IgD-negative memory B cell (primary cell): ENCODE measurements at regions not wholly inside any gene's neighbourhood (a gene's known extent, or its start where the extent isn't known, plus 50 kb on each side); places are given as distances from the start of the nearest gene placed in this dataset.
"Not testable (repeated sequence)": the region's sequence is repeated elsewhere in the genome, so short reads cannot be mapped to it uniquely, and the experiment has no call there.

Experiments used
- H3K27ac Mint-ChIP-seq, 3 donors: one replicate each; pipeline ENCODE4 v1.8.0; 2020 to 2022; ENCODE audit warnings: mild to moderate bottlenecking in 3 of 3, mixed read lengths in 3 of 3, moderate library complexity in 1 of 3
- H3K27me3 Mint-ChIP-seq: one replicate; pipeline ENCODE4 v1.8.0; 2021; ENCODE audit warnings: mixed read lengths
- H3K36me3 Mint-ChIP-seq: one replicate; pipeline ENCODE4 v1.8.0; 2020; ENCODE audit warnings: mild to moderate bottlenecking, mixed read lengths
- H3K4me1 Mint-ChIP-seq, 3 donors: one replicate each; pipeline ENCODE4 v1.8.0; 2020 to 2022; ENCODE audit warnings: mixed read lengths in 3 of 3, mild to moderate bottlenecking in 1 of 3
- H3K4me3 Mint-ChIP-seq, 4 donors: one replicate each; pipeline ENCODE4 v1.8.0; 2020 to 2022; ENCODE audit warnings: mild to moderate bottlenecking in 4 of 4, mixed read lengths in 4 of 4, moderate library complexity in 3 of 4
- H3K9me3 Mint-ChIP-seq, 3 donors: one replicate each; pipeline ENCODE4 v1.8.0; 2020 to 2021; ENCODE audit warnings: mixed read lengths in 3 of 3, mild to moderate bottlenecking in 1 of 3

DNA sequence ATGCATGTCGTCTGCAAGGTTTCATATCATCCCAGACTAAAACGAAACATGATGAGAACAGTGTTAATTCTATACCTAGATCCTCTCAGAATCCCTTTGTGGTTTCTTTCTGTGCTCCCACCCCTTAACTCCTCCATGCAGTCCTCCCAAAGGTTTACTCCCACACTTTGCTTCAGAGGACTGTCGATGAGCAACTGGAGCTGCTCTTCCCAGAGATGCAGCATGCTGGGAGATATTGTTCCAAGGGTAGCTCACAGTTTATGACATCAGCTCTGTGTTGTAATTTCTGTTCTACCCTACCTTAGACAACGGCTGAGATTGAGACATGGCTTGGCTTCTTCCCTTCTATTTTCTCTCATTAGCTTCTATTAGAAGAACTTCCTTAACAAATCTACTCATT is 313.0 kb upstream of the COL8A1 start:
- no peaks in the 10 kb centered on the region for H3K36me3 Mint-ChIP-seq
- H3K27ac Mint-ChIP-seq = no peak overlapping the region
- H3K9me3 Mint-ChIP-seq = peaks cover 0 to 3% (median 2%) of the 10 kb centered on the region in 3 donors
- H3K4me3 Mint-ChIP-seq = no peak overlapping the region
- no peaks in the 10 kb centered on the region for H3K27me3 Mint-ChIP-seq
- H3K4me1 Mint-ChIP-seq = no peaks in the 10 kb centered on the region

DNA sequence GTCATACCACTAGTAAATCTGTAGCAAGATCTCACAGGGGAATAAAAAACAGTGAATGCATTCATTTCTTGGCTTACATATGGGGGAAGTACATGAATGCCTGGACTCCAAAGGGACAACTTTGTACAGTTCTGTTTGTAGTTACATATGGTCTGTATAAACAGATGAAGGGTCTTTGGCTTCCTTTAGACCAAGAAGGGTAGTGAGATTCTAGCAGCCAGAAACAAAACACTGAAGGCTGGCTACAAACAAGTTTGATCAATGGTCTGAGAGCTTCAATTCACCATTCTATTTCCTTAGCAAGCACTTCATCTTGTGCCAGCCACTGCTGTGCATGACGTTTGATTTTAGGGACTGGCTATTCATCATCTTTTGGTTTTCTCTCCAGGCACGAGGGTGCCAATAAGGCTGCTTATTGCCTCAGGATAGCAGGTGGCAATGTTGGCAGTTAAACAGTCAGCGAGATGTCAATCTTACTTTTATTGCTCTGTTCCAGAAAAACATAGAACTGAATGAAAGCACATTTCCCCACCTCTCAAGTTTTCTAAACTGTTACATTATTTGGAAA is 313.7 kb upstream of the COL8A1 start:
- Mint-ChIP-seq H3K4me1 (no peaks in the 10 kb centered on the region), H3K4me3 (no peak overlapping the region), H3K27me3 (no peaks in the 10 kb centered on the region), H3K9me3 (peaks cover 0 to 2% (median 0%) of the 10 kb centered on the region in 3 donors), H3K36me3 (no peaks in the 10 kb centered on the region), H3K27ac (no peak overlapping the region)

DNA sequence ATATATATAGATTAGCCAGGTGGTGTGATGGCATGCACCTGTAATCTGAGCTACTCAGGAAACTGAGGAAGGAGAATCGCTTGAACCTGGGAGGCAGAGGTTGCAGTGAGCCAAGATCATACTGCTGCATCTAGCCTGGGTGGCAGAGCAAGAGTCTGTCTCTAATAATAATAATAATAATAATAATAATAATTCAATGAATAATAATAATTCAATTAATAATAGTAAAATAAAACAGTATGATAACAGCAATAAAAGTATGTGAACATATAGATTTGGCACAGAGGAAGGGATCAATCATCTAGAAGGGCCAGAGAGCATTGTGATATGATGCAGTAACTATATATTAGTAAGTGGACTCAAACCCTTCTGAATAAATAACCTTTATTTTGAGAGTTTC is 314.5 kb upstream of the COL8A1 start:
- no peaks in the 10 kb centered on the region for H3K4me1 Mint-ChIP-seq
- no peaks in the 10 kb centered on the region for H3K27me3 Mint-ChIP-seq
- H3K9me3 Mint-ChIP-seq = peaks cover 0 to 2% (median 0%) of the 10 kb centered on the region in 3 donors
- no peak overlapping the region for H3K4me3 Mint-ChIP-seq
- H3K27ac Mint-ChIP-seq = no peak overlapping the region
- H3K36me3 Mint-ChIP-seq = no peaks in the 10 kb centered on the region

DNA sequence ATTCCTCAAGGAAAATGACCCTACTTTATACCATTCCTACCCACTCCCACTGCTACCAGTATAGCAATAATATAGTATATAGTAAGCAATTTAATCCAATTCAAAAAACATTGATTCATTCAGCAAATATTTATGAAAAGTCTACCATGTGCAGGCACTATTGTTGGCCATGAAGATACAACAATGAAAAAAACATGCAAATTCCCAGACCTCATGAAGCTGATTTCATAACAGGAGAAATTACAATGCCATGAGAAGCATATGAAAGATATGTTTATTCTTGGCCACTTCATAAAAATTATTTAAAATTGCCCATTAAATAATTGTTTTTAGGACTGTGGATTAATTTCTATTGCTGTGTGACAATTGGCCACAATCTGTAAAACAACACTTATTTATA is 315.8 kb upstream of the COL8A1 start:
- no peak overlapping the region for H3K4me3 Mint-ChIP-seq
- no peaks in the 10 kb centered on the region for H3K27me3 Mint-ChIP-seq
- peaks cover 0 to 4% (median 2%) of the 10 kb centered on the region in 3 donors for H3K9me3 Mint-ChIP-seq
- H3K4me1 Mint-ChIP-seq = no peaks in the 10 kb centered on the region
- no peaks in the 10 kb centered on the region for H3K36me3 Mint-ChIP-seq
- no peak overlapping the region for H3K27ac Mint-ChIP-seq

DNA sequence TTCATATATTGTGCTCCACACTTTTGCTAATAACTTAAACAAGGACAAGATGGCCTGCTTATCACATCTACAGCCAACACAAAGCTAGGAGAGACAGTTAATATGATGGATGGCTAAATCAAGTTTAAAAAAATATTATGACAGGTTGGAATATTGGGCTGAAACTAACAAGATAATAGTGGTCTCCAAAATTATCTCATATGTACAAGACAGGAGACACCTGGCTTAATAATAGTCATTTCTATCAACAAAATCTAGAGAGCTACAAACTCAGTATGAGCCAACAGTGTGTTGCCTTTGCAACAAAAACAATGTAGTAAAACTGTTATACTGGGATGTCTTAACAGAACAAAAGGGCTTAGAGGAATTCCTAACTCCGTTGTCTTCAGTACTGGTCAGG is 317.1 kb upstream of the COL8A1 start:
- Mint-ChIP-seq H3K4me3 (no peak overlapping the region), H3K27ac (no peak overlapping the region), H3K36me3 (no peaks in the 10 kb centered on the region)

DNA sequence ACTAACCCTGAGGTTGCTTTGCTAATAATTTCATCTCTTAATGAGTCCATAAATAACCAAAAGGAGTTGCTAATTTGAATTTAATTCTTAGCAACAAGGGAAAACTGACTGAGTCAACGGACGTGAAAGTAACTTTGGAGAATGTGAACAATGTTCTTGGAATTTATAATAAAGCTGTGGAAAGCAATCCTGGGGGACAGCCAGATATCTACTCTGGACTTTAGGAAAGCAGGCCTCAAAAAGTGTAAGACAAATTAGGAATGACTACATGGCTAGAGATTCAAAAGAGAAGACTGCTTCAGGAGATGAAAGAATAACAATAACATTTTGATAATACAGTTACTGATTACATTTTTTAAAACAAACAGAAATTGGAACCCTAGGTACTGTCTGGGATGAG is 318.4 kb upstream of the COL8A1 start:
- H3K27ac Mint-ChIP-seq = no peak overlapping the region
- no peaks in the 10 kb centered on the region for H3K4me1 Mint-ChIP-seq
- no peaks in the 10 kb centered on the region for H3K36me3 Mint-ChIP-seq
- H3K27me3 Mint-ChIP-seq = no peaks in the 10 kb centered on the region
- no peak overlapping the region for H3K4me3 Mint-ChIP-seq
- H3K9me3 Mint-ChIP-seq = peaks cover 0 to 4% (median 2%) of the 10 kb centered on the region in 3 donors

More for the DNA sequence above, 317.1 kb upstream of the COL8A1 start:
- no peaks in the 10 kb centered on the region for H3K4me1 Mint-ChIP-seq
- H3K27me3 Mint-ChIP-seq = no peaks in the 10 kb centered on the region
- H3K9me3 Mint-ChIP-seq = peaks cover 0 to 4% (median 2%) of the 10 kb centered on the region in 3 donors

DNA sequence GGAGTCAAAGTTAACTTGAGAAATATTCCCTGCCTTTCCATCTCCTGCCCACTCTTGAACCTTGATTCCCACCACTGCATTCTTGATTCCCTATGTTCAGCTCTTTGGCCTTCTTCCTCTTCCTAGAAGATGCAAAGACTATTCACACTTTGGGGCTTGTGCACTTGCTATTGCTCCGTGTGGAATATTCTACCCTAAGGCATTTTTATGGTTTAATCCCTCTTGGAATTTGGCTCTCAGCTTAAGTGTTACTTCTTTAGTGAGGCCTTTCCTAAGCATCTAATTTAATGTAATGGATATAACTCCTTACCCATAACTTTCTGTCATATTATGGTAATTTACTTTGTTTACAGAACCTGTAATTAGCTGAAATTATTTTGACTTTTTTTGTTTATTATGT is 318.9 kb upstream of the COL8A1 start:
- no peak overlapping the region for H3K4me3 Mint-ChIP-seq
- no peaks in the 10 kb centered on the region for H3K27me3 Mint-ChIP-seq
- H3K4me1 Mint-ChIP-seq = no peaks in the 10 kb centered on the region
- peak overlapping the region in 1 of 3 donors; percentile 31 for H3K27ac Mint-ChIP-seq
- no peaks in the 10 kb centered on the region for H3K36me3 Mint-ChIP-seq
- peaks cover 0 to 4% (median 2%) of the 10 kb centered on the region in 3 donors for H3K9me3 Mint-ChIP-seq

DNA sequence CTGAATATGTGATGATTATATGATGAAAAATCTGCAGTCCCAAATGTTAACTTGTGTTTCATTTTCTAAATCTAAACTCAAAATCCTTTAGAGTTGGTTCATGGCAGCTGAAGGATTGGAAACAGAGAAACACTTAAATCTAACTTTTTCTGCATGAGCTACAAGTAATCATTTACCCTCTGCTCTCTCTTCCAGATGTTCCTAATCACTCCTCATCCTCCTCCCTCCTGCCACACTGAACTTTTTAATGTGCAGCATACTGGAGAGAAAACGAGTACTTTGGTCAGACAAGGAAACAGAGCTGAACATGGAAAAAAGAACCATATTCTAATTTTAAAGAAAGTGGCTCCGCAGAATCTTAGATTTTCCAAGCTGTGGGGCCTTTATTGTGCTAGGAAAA is 321.2 kb upstream of the COL8A1 start:
- Mint-ChIP-seq H3K27ac (no peak overlapping the region), H3K9me3 (peaks cover 4 to 12% (median 4%) of the 10 kb centered on the region in 3 donors), H3K36me3 (no peaks in the 10 kb centered on the region), H3K4me3 (no peak overlapping the region), H3K27me3 (no peaks in the 10 kb centered on the region), H3K4me1 (no peaks in the 10 kb centered on the region)

DNA sequence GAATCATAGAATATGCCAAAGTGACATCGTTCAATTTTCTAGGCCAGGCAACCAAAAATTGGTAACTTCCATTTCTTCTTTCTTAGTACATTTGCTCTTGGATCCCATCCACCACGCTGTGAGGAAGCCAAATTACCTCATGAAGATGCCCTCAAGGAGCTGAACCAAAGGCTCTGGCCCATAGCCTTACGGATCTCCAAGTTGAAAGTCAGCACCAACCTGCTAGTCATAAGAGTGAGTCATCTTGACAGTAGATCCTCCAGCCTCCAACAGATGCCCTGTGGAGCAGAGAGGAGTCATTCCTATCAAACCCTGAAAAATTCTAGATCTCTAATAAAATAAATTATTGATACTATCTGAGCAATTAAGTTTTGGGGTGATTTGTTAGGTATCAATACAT is 322.5 kb upstream of the COL8A1 start:
- peaks cover 4 to 15% (median 6%) of the 10 kb centered on the region in 3 donors for H3K9me3 Mint-ChIP-seq
- H3K36me3 Mint-ChIP-seq = no peaks in the 10 kb centered on the region
- H3K4me1 Mint-ChIP-seq = no peaks in the 10 kb centered on the region
- H3K27ac Mint-ChIP-seq = no peak overlapping the region
- H3K27me3 Mint-ChIP-seq = no peaks in the 10 kb centered on the region
- H3K4me3 Mint-ChIP-seq = no peak overlapping the region

DNA sequence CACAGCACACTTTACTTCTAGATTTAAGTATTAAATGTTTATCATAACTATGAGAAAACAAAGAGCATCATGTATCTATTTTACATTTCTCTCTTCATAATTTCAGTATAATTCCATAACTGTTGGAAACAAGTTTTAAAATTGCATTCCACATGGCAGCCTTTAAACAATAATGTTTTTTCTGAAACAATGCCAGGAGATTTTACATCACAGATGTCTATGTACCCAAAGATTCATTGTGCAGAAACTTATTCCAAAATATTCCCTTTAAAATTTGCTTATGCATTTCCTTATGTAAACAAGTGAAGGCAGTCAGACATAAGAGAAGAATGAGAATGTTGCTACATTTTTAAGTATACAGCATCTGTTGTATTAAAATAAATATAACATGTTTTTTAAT is 324.9 kb upstream of the COL8A1 start:
- peaks cover 8 to 20% (median 10%) of the 10 kb centered on the region in 3 donors for H3K9me3 Mint-ChIP-seq
- no peak overlapping the region for H3K27ac Mint-ChIP-seq
- H3K4me1 Mint-ChIP-seq = no peaks in the 10 kb centered on the region
- no peaks in the 10 kb centered on the region for H3K36me3 Mint-ChIP-seq
- H3K27me3 Mint-ChIP-seq = no peaks in the 10 kb centered on the region
- H3K4me3 Mint-ChIP-seq = no peak overlapping the region

DNA sequence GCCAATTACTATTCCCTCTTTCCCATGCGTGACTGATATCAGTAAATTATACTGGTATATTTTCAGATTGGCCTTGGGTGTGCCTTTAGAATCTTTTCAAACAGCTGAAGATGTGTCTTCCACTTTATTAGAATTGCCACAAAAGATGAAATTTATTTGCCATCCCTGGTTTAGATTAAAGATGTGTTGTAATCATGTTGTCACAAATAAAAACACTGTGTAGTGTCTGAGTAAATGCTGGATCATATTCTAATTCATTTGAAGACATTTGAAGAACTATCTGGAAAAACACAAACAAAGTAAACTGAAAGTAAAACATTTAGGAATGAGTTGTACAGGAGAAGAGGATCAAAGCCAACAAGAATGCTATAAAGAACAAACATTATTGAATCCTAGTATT is 339.7 kb upstream of the COL8A1 start:
- Mint-ChIP-seq H3K27ac (no peak overlapping the region), H3K4me1 (no peaks in the 10 kb centered on the region), H3K27me3 (no peaks in the 10 kb centered on the region), H3K9me3 (peaks cover 0 to 4% (median 3%) of the 10 kb centered on the region in 3 donors), H3K36me3 (no peaks in the 10 kb centered on the region), H3K4me3 (no peak overlapping the region)

DNA sequence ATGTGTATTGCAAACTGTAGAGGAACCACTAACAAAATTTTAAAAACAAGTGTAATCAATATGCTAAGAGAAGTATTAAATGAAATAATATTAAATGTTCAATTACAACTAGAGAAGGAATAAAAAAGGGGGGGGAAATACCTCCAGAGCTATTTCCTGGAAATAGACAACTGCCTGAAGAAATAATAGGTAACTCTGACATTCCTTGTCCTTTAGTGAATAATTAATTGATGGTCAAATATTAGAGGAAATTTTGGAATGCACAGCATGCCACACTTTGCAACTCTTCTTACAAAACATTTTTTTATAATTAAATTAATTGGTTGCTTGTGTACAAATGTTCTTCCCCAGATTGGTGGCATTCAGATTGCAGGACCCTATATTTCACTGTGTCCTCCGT is 342.6 kb upstream of the COL8A1 start:
- H3K4me1 Mint-ChIP-seq = no peaks in the 10 kb centered on the region
- peaks cover 0 to 5% (median 3%) of the 10 kb centered on the region in 3 donors for H3K9me3 Mint-ChIP-seq
- H3K27me3 Mint-ChIP-seq = no peaks in the 10 kb centered on the region
- H3K27ac Mint-ChIP-seq = no peak overlapping the region
- no peak overlapping the region for H3K4me3 Mint-ChIP-seq
- no peaks in the 10 kb centered on the region for H3K36me3 Mint-ChIP-seq

DNA sequence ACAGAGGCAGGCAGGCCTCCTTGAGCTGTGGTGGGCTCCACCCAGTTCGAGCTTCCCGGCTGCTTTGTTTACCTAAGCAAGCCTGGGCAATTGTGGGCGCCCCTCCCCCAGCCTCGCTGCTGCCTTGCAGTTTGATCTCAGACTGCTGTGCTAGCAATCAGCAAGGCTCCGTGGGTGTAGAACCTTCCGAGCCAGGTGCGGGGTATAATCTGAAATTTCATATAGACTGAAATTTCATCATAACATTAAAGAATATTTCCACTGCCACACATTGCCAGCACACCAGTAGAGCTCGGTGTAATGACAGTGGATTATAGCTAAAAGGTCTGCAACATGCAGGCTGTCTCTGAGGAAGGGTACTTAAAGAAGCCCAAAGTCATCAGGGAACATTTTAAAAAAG is 344.3 kb upstream of the COL8A1 start:
- not testable (repeated sequence) for H3K9me3 Mint-ChIP-seq, H3K27ac Mint-ChIP-seq, H3K36me3 Mint-ChIP-seq, H3K27me3 Mint-ChIP-seq, H3K4me3 Mint-ChIP-seq, H3K4me1 Mint-ChIP-seq

DNA sequence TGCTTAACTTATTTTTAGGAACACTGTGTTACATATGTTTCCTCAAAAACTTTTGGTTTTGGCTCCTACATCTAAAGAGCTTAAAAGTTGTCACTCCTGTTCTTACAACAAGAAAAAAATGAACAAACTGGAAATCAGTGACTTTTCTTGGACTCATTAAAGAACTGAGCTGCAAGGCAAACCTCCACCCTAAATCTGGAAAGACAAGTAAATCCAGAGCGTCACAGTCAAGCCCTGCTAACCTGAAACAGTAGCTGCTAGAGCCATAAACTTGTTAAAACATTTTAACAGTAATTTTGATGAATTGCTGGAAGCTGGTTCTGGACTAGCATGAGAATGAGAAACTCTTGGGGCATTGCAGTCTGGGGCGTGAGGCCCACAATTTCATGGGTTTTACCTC is 350.5 kb upstream of the COL8A1 start:
- Mint-ChIP-seq H3K4me1 (no peaks in the 10 kb centered on the region), H3K4me3 (no peak overlapping the region), H3K27me3 (no peaks in the 10 kb centered on the region), H3K36me3 (peaks cover 2% of the 10 kb centered on the region), H3K9me3 (peaks cover 0 to 13% (median 2%) of the 10 kb centered on the region in 3 donors), H3K27ac (no peak overlapping the region)

DNA sequence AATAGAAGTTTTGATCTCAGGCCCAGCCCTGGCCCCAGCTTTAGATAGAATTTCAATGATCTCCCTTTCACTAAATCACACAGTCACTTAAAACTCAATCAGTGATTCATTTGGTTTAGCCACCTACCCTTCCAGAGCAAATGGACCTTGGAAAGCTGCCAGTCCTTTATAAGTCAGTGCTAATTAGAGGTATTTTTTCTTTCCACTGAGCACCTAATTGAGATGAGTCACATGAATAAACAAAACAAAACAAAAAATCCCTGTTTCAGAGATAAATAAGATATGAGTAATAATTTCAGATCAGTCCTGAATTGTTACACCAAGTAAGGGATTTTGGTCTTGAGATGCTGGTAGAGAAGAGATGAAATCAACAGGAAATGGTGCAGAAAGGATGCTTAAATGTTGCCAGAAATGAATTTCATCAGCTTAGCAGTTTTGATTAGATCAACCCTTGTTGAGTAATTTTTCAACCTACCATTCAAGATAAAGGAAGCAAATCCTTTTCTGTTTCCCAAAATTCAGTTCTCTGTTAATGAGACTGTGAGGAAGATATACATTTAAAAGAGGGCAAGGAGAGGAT is 352.0 kb upstream of the COL8A1 start:
- H3K4me1 Mint-ChIP-seq = peaks cover 0 to 2% (median 0%) of the 10 kb centered on the region in 3 donors
- no peak overlapping the region for H3K4me3 Mint-ChIP-seq
- no peaks in the 10 kb centered on the region for H3K27me3 Mint-ChIP-seq
- H3K9me3 Mint-ChIP-seq = peaks cover 0 to 13% (median 2%) of the 10 kb centered on the region in 3 donors
- no peak overlapping the region for H3K27ac Mint-ChIP-seq
- H3K36me3 Mint-ChIP-seq = peaks cover 2% of the 10 kb centered on the region

DNA sequence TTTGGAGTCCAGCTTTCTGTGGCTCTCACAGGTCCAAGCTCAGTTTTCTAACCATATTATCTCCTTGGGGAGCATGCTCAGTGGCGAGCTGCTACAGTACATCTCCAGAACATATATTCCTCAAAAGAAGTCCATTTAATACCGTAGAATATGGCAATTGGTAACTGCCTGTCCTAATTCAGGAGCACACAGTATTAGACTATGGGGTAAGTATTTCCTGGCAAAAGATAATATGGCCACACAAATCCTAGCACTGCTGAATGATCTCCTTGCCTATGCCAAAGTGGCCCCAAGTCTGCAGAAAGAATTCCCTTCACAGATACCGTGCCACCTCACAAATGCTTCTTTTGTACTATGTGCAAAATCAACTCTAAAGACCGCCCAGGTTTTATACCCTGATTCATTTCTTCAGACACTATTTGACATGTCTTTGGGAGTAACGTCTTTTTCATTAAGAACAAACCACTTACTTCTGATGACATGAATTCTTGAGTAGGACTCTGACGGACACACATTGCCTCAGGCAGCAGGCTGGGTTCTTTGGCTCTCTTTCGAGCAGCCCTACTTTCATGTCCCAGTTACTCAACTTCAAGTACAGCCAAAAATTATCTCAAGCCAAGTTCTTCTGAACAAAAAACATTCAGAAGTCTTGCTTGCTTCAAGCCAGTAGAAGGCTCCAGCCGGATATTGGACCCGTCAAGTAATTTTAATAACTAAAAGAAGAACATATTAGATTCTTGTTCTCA is 368.3 kb upstream of the DCBLD2 start:
- Mint-ChIP-seq H3K27ac (no peak overlapping the region), H3K36me3 (no peaks in the 10 kb centered on the region), H3K4me1 (no peaks in the 10 kb centered on the region), H3K9me3 (peaks cover 0 to 4% (median 0%) of the 10 kb centered on the region in 3 donors), H3K27me3 (no peaks in the 10 kb centered on the region), H3K4me3 (no peak overlapping the region)
